Stimulated activated effector memory CD8-positive, alpha-beta T cell treated with anti-CD3 and anti-CD28 coated beads, Interleukin-12 subunit alpha, Interleukin-12 subunit beta, amount 100 ng/mL, for 72 hours (primary cell): ENCODE measurements at regions not wholly inside any gene's neighbourhood (a gene's known extent, or its start where the extent isn't known, plus 50 kb on each side); places are given as distances from the start of the nearest gene placed in this dataset.

ENCODE experiments used
- ATAC-seq: fragments of 150-1000 bp; cut with Tn5 transposase; 2 replicates; pipeline ENCODE4 v1.10.0; 2021
- DNase-seq, 2 donors: peaks; one replicate each; pipeline ENCODE4 v3.0.0; 2021 to 2022; ENCODE audit warnings: low spot score in 2 of 2
- H3K27ac Mint-ChIP-seq: one replicate; pipeline ENCODE4 v1.8.0; 2022; ENCODE audit warnings: mild to moderate bottlenecking, mixed read lengths
- H3K36me3 Mint-ChIP-seq: one replicate; pipeline ENCODE4 v1.8.0; 2022; ENCODE audit warnings: mild to moderate bottlenecking, mixed read lengths
- H3K4me1 Mint-ChIP-seq: one replicate; pipeline ENCODE4 v1.8.0; 2022; ENCODE audit warnings: mixed read lengths
- H3K4me3 Mint-ChIP-seq: one replicate; pipeline ENCODE4 v1.8.0; 2022; ENCODE audit warnings: mild to moderate bottlenecking, mixed read lengths
- H3K9me3 Mint-ChIP-seq: one replicate; pipeline ENCODE4 v1.8.0; 2022; ENCODE audit warnings: mixed read lengths

DNA sequence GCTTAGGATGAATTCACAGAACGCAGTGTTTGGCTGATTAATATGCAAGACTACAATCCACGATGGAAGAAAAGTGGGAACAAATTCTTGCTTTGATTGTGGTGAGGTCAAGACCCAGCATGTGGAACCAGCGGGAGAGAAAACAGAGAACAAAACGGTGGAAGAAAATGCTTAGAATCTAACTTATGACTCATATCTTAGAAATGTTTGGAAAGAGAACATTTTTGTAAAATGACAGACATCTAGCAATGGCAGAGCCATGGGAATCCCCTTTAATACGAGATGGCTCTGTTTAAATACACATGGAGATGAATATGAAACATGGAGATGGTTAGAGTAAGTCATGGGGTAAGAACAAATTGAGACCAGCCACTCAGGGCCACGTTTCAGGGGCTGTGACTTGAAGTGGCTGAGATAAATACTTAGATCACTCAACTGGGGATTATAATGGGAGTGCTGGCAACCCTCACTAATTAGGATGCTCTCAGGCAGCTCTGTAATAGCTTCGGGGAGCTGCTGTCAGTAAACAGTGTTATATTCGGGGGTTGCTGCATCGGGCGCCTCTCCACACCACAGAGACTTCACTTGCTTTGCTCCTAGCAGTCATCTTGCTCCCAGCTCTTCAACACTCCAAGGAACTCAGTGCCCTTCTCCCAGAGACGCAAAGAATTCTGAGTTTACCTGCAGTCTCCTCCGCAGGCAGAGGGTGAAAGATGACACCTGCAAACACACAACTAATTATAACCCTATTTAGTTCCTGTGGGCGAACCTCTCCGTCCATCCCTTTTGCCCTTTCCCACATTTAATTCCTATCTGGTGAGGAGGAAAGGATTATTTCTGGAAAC, 68.0 kb upstream of the ONECUT1 start:
- ATAC-seq (no peak), DNase-seq (no peak)
- H3K27ac Mint-ChIP-seq, result no peak overlapping the region
- H3K36me3 Mint-ChIP-seq, result no peaks in the 10 kb centered on the region
- no peaks in the 10 kb centered on the region for H3K4me1 Mint-ChIP-seq
- no peaks in the 10 kb centered on the region for H3K9me3 Mint-ChIP-seq
- no peak overlapping the region for H3K4me3 Mint-ChIP-seq

DNA sequence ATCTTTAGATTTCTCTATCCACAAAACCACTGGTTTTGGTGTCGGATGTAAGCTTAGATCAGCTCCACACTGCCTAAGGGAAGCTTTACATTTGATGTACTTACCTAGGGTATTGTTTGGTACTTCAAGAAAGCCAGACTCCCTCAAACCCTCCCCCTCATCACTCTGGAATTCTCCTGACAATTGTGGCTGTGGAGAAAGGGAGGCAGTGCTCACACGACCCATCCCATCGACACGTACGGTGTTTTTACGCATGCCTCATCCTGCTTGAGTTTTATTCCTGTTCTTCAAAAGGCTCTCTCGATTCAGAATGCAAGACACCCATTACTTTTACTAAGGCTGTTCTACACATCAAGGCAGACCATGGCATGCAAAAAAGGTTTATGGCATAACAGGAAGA, 67.3 kb upstream of the ONECUT1 start:
- Mint-ChIP-seq H3K9me3 (no peaks in the 10 kb centered on the region), H3K4me3 (no peak overlapping the region), H3K27ac (no peak overlapping the region), H3K4me1 (no peaks in the 10 kb centered on the region), H3K36me3 (no peaks in the 10 kb centered on the region)
- ATAC-seq (no peak), DNase-seq (no peak)

DNA sequence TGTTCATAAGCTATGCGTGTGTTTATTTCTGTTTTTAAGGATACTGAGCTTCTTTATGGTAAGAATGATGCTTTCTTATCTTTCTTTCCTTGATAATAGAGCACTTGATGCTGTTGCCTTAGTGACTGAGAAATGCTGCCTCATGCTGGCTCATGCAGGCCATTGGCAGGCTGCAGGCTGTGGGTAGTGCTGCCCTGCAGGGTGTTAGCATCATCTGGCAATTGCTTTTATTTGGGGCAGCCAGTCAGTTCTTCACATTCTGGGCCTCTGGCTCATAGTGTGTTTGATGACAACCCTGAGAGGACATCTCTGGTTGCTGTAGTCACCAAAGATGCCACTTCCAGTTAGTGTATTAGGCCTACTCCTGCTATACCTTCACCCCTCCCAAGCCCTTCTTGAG, 66.2 kb upstream of the ONECUT1 start:
- Mint-ChIP-seq H3K9me3 (no peaks in the 10 kb centered on the region), H3K4me1 (no peaks in the 10 kb centered on the region), H3K4me3 (no peak overlapping the region), H3K27ac (no peak overlapping the region), H3K36me3 (no peaks in the 10 kb centered on the region)
- DNase-seq, result no peak
- ATAC-seq, result no peak

DNA sequence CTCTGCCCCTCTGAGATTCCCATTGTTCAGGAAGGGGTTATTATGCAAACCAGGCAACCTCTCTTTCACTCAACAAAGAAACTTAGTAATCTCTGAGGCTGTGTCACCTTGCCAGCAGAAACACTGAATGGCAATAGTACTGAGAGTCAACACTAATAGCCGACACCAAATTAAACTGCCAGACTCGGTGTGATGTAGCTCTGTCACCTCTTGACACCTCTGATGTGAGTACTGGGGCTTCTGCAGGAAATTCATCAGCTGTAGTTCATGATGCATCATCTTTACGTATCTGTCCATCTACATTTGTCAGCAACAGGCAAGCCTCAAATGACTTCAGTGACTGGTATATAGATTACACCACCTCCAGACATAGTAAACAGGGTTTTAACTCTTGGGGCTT, 65.0 kb upstream of the ONECUT1 start:
- Mint-ChIP-seq H3K27ac (no peak overlapping the region), H3K4me3 (no peak overlapping the region), H3K4me1 (no peaks in the 10 kb centered on the region), H3K9me3 (no peaks in the 10 kb centered on the region), H3K36me3 (no peaks in the 10 kb centered on the region)
- DNase-seq, result no peak
- ATAC-seq, result no peak

GRCh38 chr15:52844823-52845222, 54.7 kb upstream of the ONECUT1 start:
- Mint-ChIP-seq H3K4me3 (no peak overlapping the region), H3K27ac (no peak overlapping the region), H3K36me3 (no peaks in the 10 kb centered on the region), H3K9me3 (no peaks in the 10 kb centered on the region), H3K4me1 (no peaks in the 10 kb centered on the region)
- no peak for ATAC-seq
- DNase-seq, result no peak
